ENCODE measurements at regions not wholly inside any gene's neighbourhood (a gene's known extent, or its start where the extent isn't known, plus 50 kb on each side); places are given as distances from the start of the nearest gene placed in this dataset.

- Histone ChIP-seq H2AFZ (no peak overlapping the region), H3K79me2 (no peaks in the 10 kb centered on the region), H3K9me3 (ENCODE audit: control insufficient read depth, low read length) (no peaks in the 10 kb centered on the region), H3K4me3 (ENCODE audit: low read depth, low read length) (no peak overlapping the region), H3K27me3 (ENCODE audit: control insufficient read depth, insufficient read depth, low read length) (no peaks in the 10 kb centered on the region), H3K9ac (no peak overlapping the region), H3K4me2 (ENCODE audit: low read length) (no peak overlapping the region), H3K36me3 (ENCODE audit: control insufficient read depth, insufficient read depth, low read length) (no peaks in the 10 kb centered on the region), H3K4me1 (no peaks in the 10 kb centered on the region), H3K27ac (no peak overlapping the region)
- TF ChIP-seq CTCF (IDR thresholded peaks at IDR 0.05), result no peak
These were observed 234.6 kb downstream of the PPP1R3A start for GRCh38 chr7:113684165-113684564.

GRCh38 chr7:113677811-113678210 lies 241.0 kb downstream of the PPP1R3A start:
- Histone ChIP-seq H3K9ac (no peak overlapping the region), H3K79me2 (no peaks in the 10 kb centered on the region), H3K36me3 (ENCODE audit: control insufficient read depth, insufficient read depth, low read length) (no peaks in the 10 kb centered on the region), H3K27me3 (ENCODE audit: control insufficient read depth, insufficient read depth, low read length) (no peaks in the 10 kb centered on the region), H3K9me3 (ENCODE audit: control insufficient read depth, low read length) (no peaks in the 10 kb centered on the region), H3K4me1 (no peaks in the 10 kb centered on the region), H3K4me2 (ENCODE audit: low read length) (no peak overlapping the region), H2AFZ (no peak overlapping the region), H3K4me3 (ENCODE audit: low read depth, low read length) (no peak overlapping the region), H3K27ac (no peak overlapping the region)
- no peak for TF ChIP-seq CTCF (IDR thresholded peaks at IDR 0.05)

GRCh38 chr7:113664867-113665266 lies 253.9 kb downstream of the PPP1R3A start:
- Histone ChIP-seq H3K4me2 (ENCODE audit: low read length) (no peak overlapping the region), H3K9ac (no peak overlapping the region), H3K27me3 (ENCODE audit: control insufficient read depth, insufficient read depth, low read length) (no peaks in the 10 kb centered on the region), H3K36me3 (ENCODE audit: control insufficient read depth, insufficient read depth, low read length) (no peaks in the 10 kb centered on the region), H3K9me3 (ENCODE audit: control insufficient read depth, low read length) (no peaks in the 10 kb centered on the region), H2AFZ (no peak overlapping the region), H3K4me3 (ENCODE audit: low read depth, low read length) (no peak overlapping the region), H3K4me1 (no peaks in the 10 kb centered on the region), H3K79me2 (no peaks in the 10 kb centered on the region), H3K27ac (no peak overlapping the region)
- no peak for TF ChIP-seq CTCF (IDR thresholded peaks at IDR 0.05)

- H3K36me3 ChIP-seq (ENCODE audit: control insufficient read depth, insufficient read depth, low read length), result no peaks in the 10 kb centered on the region
- H3K27ac ChIP-seq, result no peak overlapping the region
- H3K4me1 ChIP-seq, result no peaks in the 10 kb centered on the region
- H3K4me2 ChIP-seq (ENCODE audit: low read length), result no peak overlapping the region
- H3K9ac ChIP-seq, result no peak overlapping the region
- H2AFZ ChIP-seq, result no peak overlapping the region
- no peaks in the 10 kb centered on the region for H3K9me3 ChIP-seq (ENCODE audit: control insufficient read depth, low read length)
- H3K4me3 ChIP-seq (ENCODE audit: low read depth, low read length), result no peak overlapping the region
- H3K27me3 ChIP-seq (ENCODE audit: control insufficient read depth, insufficient read depth, low read length), result no peaks in the 10 kb centered on the region
- no peaks in the 10 kb centered on the region for H3K79me2 ChIP-seq
- no peak for TF ChIP-seq CTCF (IDR thresholded peaks at IDR 0.05)
These were observed 259.4 kb downstream of the PPP1R3A start for GRCh38 chr7:113659416-113659815.

- no peak for TF ChIP-seq CTCF (IDR thresholded peaks at IDR 0.05)
- Histone ChIP-seq H3K9ac (no peak overlapping the region), H2AFZ (no peak overlapping the region), H3K79me2 (no peaks in the 10 kb centered on the region), H3K27ac (no peak overlapping the region), H3K4me2 (ENCODE audit: low read length) (no peak overlapping the region), H3K27me3 (ENCODE audit: control insufficient read depth, insufficient read depth, low read length) (no peaks in the 10 kb centered on the region), H3K4me1 (no peaks in the 10 kb centered on the region), H3K4me3 (ENCODE audit: low read depth, low read length) (no peak overlapping the region), H3K36me3 (ENCODE audit: control insufficient read depth, insufficient read depth, low read length) (no peaks in the 10 kb centered on the region), H3K9me3 (ENCODE audit: control insufficient read depth, low read length) (no peaks in the 10 kb centered on the region)
These were observed 261.2 kb downstream of the PPP1R3A start for GRCh38 chr7:113657603-113658002.

All from parathyroid adenoma (tissue), 2 donors.